H9 (cell line): ENCODE measurements at regions not wholly inside any gene's neighbourhood (a gene's known extent, or its start where the extent isn't known, plus 50 kb on each side); places are given as distances from the start of the nearest gene placed in this dataset.

Experiments
- DNase-seq: peaks from one replicate; pipeline ENCODE4 v3.0.0-alpha.2; 2017
- H2AFZ ChIP-seq: one replicate; pipeline ENCODE4 v1.6.1; 2013; ENCODE audit warnings: mild to moderate bottlenecking, low read length, control low read depth, moderate library complexity
- H2AK5ac ChIP-seq: 2 replicates; pipeline ENCODE4 v1.6.1; 2013; ENCODE audit warnings: low read length, control low read depth, mixed read lengths; ENCODE audit not compliant: insufficient read length
- H2BK120ac ChIP-seq: one replicate; pipeline ENCODE4 v1.6.1; 2013; ENCODE audit warnings: low read depth, mild to moderate bottlenecking, low read length, control low read depth, inconsistent platforms; ENCODE audit not compliant: poor library complexity, severe bottlenecking
- H2BK12ac ChIP-seq: 2 replicates; pipeline ENCODE4 v1.6.1; 2013; ENCODE audit warnings: low read length, control low read depth, mixed read lengths, low read depth; ENCODE audit not compliant: insufficient read length
- H2BK15ac ChIP-seq: 2 replicates; pipeline ENCODE4 v1.6.1; 2013; ENCODE audit warnings: low read depth, low read length, control low read depth
- H2BK20ac ChIP-seq: one replicate; pipeline ENCODE4 v1.6.1; 2013; ENCODE audit warnings: low read depth, mild to moderate bottlenecking, low read length, control low read depth, inconsistent platforms; ENCODE audit not compliant: poor library complexity, severe bottlenecking
- H2BK5ac ChIP-seq: 2 replicates; pipeline ENCODE4 v1.6.1; 2013; ENCODE audit warnings: low read length, control low read depth, mixed read lengths; ENCODE audit not compliant: insufficient read length
- H3K14ac ChIP-seq: 2 replicates; pipeline ENCODE4 v1.6.1; 2013; ENCODE audit warnings: low read length, control low read depth; ENCODE audit not compliant: insufficient read depth
- H3K18ac ChIP-seq: 2 replicates; pipeline ENCODE4 v1.6.1; 2013; ENCODE audit warnings: low read depth, mild to moderate bottlenecking, mixed read lengths, low read length, control low read depth; ENCODE audit not compliant: insufficient read length
- H3K23ac ChIP-seq: 2 replicates; pipeline ENCODE4 v1.6.1; 2013; ENCODE audit warnings: low read length, control low read depth, mixed read lengths, low read depth; ENCODE audit not compliant: insufficient read length
- H3K23me2 ChIP-seq: 2 replicates; pipeline ENCODE4 v1.6.1; 2013; ENCODE audit warnings: low read depth, mild to moderate bottlenecking, mixed read lengths, low read length, control low read depth; ENCODE audit not compliant: insufficient read length, poor library complexity, severe bottlenecking
- H3K27ac ChIP-seq: 2 replicates; pipeline ENCODE4 v1.5.1; 2013; ENCODE audit warnings: low read length, control low read depth, mixed read lengths, low read depth; ENCODE audit not compliant: insufficient read length
- H3K27me3 ChIP-seq: 2 replicates; pipeline ENCODE4 v1.6.1; 2013; ENCODE audit warnings: low read length, control low read depth, inconsistent platforms; ENCODE audit not compliant: insufficient read depth
- H3K4ac ChIP-seq: 2 replicates; pipeline ENCODE4 v1.6.1; 2013; ENCODE audit warnings: low read depth, mild to moderate bottlenecking, control low read depth, inconsistent platforms, low read length, moderate library complexity
- H3K4me1 ChIP-seq: 2 replicates; pipeline ENCODE4 v1.6.1; 2013; ENCODE audit warnings: low read length, control low read depth, inconsistent platforms; ENCODE audit not compliant: insufficient read depth
- H3K4me2 ChIP-seq: 2 replicates; pipeline ENCODE4 v1.6.1; 2013; ENCODE audit warnings: low read length, control low read depth, mixed read lengths; ENCODE audit not compliant: insufficient read length, insufficient read depth
- H3K56ac ChIP-seq: 2 replicates; pipeline ENCODE4 v1.6.1; 2013; ENCODE audit warnings: low read depth, mild to moderate bottlenecking, mixed read lengths, low read length, control low read depth; ENCODE audit not compliant: insufficient read length
- H3K79me1 ChIP-seq: 2 replicates; pipeline ENCODE4 v1.6.1; 2013; ENCODE audit warnings: low read depth, mild to moderate bottlenecking, moderate library complexity, low read length, control low read depth, inconsistent platforms; ENCODE audit not compliant: insufficient read depth, poor library complexity, severe bottlenecking
- H3K79me2 ChIP-seq: 2 replicates; pipeline ENCODE4 v1.6.1; 2013; ENCODE audit warnings: low read length, control low read depth, inconsistent platforms; ENCODE audit not compliant: insufficient read depth
- H3K9ac ChIP-seq: 2 replicates; pipeline ENCODE4 v1.6.1; 2013; ENCODE audit warnings: low read length, control low read depth, mixed read lengths; ENCODE audit not compliant: insufficient read length; ENCODE audit errors: extremely low read depth
- H3K9me3 ChIP-seq: one replicate; pipeline ENCODE4 v1.6.1; 2013; ENCODE audit warnings: low read depth, low read length, inconsistent platforms; ENCODE audit not compliant: control insufficient read depth
- H3T11ph ChIP-seq: one replicate; pipeline ENCODE4 v1.6.1; 2013; ENCODE audit warnings: mild to moderate bottlenecking, low read length, control low read depth, inconsistent platforms
- H4K20me1 ChIP-seq: one replicate; pipeline ENCODE4 v1.6.1; 2013; ENCODE audit not compliant: control insufficient read depth, insufficient read length, insufficient read depth
- H4K5ac ChIP-seq: 2 replicates; pipeline ENCODE4 v1.6.1; 2013; ENCODE audit warnings: low read depth, mild to moderate bottlenecking, mixed read lengths, low read length, control low read depth; ENCODE audit not compliant: insufficient read length
- H4K8ac ChIP-seq: replicated peaks from 2 replicates; pipeline ENCODE4 v1.6.1; 2013; ENCODE audit warnings: low read length, control low read depth, mixed read lengths, low read depth; ENCODE audit not compliant: insufficient read length
- H4K91ac ChIP-seq: 2 replicates; pipeline ENCODE4 v1.6.1; 2013; ENCODE audit warnings: low read depth, mild to moderate bottlenecking, moderate library complexity, mixed read lengths, low read length, control low read depth; ENCODE audit not compliant: insufficient read length
- H3K27ac Mint-ChIP-seq, 3 experiments: 2 replicates in 2 of 3; 3 replicates in 1 of 3; pipeline ENCODE4 v1.8.0; 2020 to 2021; ENCODE audit warnings: mixed read lengths in 3 of 3, mild to moderate bottlenecking in 1 of 3, moderate library complexity in 1 of 3
- H3K27me3 Mint-ChIP-seq: 2 replicates; pipeline ENCODE4 v1.8.0; 2021; ENCODE audit warnings: low read depth, mild to moderate bottlenecking, moderate library complexity, mixed read lengths
- H3K36me3 Mint-ChIP-seq, 3 experiments: 2 replicates in 2 of 3; 3 replicates in 1 of 3; pipeline ENCODE4 v1.8.0; 2020 to 2021; ENCODE audit warnings: low read depth in 3 of 3, mixed read lengths in 3 of 3; ENCODE audit not compliant: insufficient read depth in 1 of 3
- H3K4me1 Mint-ChIP-seq, 2 experiments: 2 replicates each; pipeline ENCODE4 v1.8.0; 2020; ENCODE audit warnings: mixed read lengths in 2 of 2
- H3K4me3 Mint-ChIP-seq, 2 experiments: 2 replicates in 1 of 2; 3 replicates in 1 of 2; pipeline ENCODE4 v1.8.0; 2020 to 2021; ENCODE audit warnings: mild to moderate bottlenecking in 2 of 2, mixed read lengths in 2 of 2, moderate library complexity in 1 of 2
- H3K9me3 Mint-ChIP-seq, 2 experiments: 2 replicates in 1 of 2; 3 replicates in 1 of 2; pipeline ENCODE4 v1.8.0; 2020; ENCODE audit warnings: mild to moderate bottlenecking in 2 of 2, mixed read lengths in 2 of 2, moderate library complexity in 1 of 2
- WGBS: extraction: QIAGEN DNeasy Blood & Tissue Kit; methylation state at CpG from one replicate; pipeline ENCODE4 v1.1.7; 2013; ENCODE audit warnings: missing lambda C conversion rate, low lambda C conversion rate, mixed read lengths; ENCODE audit not compliant: insufficient read length; ENCODE audit errors: extremely low coverage; 5-methylcytosine and 5-hydroxymethylcytosine counted together
- TF ChIP-seq, protein P1 (sequence below): fragments of 200-600 bp; sonication (generic); conservative IDR thresholded peaks from 3 replicates; pipeline ENCODE4 v1.8.0; 2021; ENCODE audit warnings: antibody characterized with exemption, mild to moderate bottlenecking

DNA sequence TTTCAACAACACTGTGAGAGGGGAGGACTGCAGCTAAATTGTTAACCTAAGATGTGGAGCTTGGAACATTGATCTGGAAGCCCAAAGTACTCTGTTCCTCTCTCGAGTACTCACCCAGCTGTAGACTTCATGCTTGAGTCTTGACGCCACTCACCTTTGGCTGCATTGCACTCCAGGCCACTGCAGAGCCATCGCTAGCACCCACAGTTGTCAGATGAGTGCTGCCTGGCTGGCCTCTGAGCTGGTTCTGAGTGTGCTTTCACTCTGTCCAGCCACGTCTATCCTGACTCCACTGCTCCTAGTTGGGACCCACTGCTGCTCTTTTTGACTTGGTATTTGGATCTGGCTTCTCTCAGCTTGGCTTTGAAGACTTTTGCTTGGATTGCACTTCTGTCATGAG is 552.1 kb downstream of the DCDC2C start:
- Histone ChIP-seq H2BK5ac (no peak overlapping the region), H3K23me2 (no peaks in the 10 kb centered on the region), H2BK20ac (no peak overlapping the region), H4K91ac (no peak overlapping the region), H2BK120ac (no peak overlapping the region), H3K56ac (no peak overlapping the region), H3K27ac (no peak overlapping the region), H3K4me2 (no peak overlapping the region), H2BK12ac (no peak overlapping the region), H3K4ac (no peak overlapping the region), H3K14ac (no peak overlapping the region), H2AK5ac (no peak overlapping the region), H4K20me1 (no peaks in the 10 kb centered on the region), H3K23ac (no peak overlapping the region), H3K18ac (no peak overlapping the region), H3K9ac (no peak overlapping the region), H3K79me2 (no peaks in the 10 kb centered on the region), H4K5ac (no peak overlapping the region), H3K9me3 (no peaks in the 10 kb centered on the region), H3K27me3 (no peaks in the 10 kb centered on the region), H3T11ph (no peak overlapping the region), H3K4me1 (no peaks in the 10 kb centered on the region), H2BK15ac (no peak overlapping the region), H2AFZ (no peak overlapping the region), H3K79me1 (no peaks in the 10 kb centered on the region), H4K8ac (no peak overlapping the region)
- TF ChIP-seq, protein P1, sequence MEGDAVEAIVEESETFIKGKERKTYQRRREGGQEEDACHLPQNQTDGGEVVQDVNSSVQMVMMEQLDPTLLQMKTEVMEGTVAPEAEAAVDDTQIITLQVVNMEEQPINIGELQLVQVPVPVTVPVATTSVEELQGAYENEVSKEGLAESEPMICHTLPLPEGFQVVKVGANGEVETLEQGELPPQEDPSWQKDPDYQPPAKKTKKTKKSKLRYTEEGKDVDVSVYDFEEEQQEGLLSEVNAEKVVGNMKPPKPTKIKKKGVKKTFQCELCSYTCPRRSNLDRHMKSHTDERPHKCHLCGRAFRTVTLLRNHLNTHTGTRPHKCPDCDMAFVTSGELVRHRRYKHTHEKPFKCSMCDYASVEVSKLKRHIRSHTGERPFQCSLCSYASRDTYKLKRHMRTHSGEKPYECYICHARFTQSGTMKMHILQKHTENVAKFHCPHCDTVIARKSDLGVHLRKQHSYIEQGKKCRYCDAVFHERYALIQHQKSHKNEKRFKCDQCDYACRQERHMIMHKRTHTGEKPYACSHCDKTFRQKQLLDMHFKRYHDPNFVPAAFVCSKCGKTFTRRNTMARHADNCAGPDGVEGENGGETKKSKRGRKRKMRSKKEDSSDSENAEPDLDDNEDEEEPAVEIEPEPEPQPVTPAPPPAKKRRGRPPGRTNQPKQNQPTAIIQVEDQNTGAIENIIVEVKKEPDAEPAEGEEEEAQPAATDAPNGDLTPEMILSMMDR, result no peak
- no CpG with 5 or more reads among the region's 4 CpGs for WGBS
- Mint-ChIP-seq H3K36me3 (peaks cover 0 to 3% (median 2%) of the 10 kb centered on the region in 3 experiments; a peak in 2 of 7 replicates), H3K9me3 (0 out of 5 replicates have a peak, but pooled peaks cover 0 to 3% of the 10 kb centered on the region in 2 experiments), H3K27ac (no peak overlapping the region), H3K4me1 (no peaks in the 10 kb centered on the region), H3K4me3 (no peak overlapping the region), H3K27me3 (no peaks in the 10 kb centered on the region)
- no peak for DNase-seq
